ENCODE measurements at regions not wholly inside any gene's neighbourhood (a gene's known extent, or its start where the extent isn't known, plus 50 kb on each side); places are given as distances from the start of the nearest gene placed in this dataset.

- Mint-ChIP-seq H3K27ac (no peak overlapping the region), H3K4me1 (no peaks in the 10 kb centered on the region), H3K4me3 (no peak overlapping the region), H3K36me3 (ENCODE audit: low read depth) (no peaks in the 10 kb centered on the region), H3K9me3 (ENCODE audit: low read depth) (no peaks in the 10 kb centered on the region), H3K27me3 (no peaks in the 10 kb centered on the region)
- ChIA-PET CTCF (interaction anchor here (0.7 kb wide), 1 partner anchor 448 kb away, joined by 3 read pairs; no protein-coding TSS in a partner anchor), POLR2A (no interaction called here)
- intact Hi-C loops (cut with DNase I, micrococcal nuclease), result loop anchor here in 1 of 2 experiments (10.0 kb wide), 1 partner anchor 777 kb away; no protein-coding TSS in a partner anchor
- no peak for DNase-seq
- no peak for ATAC-seq
These were observed 214.9 kb upstream of the SPRED2 start for GRCh38 chr2:65647249-65647842.

GRCh38 chr2:65640793-65641103 lies 208.3 kb upstream of the SPRED2 start:
- intact Hi-C loops (cut with DNase I, micrococcal nuclease), result loop anchor here in 1 of 2 experiments (5.0 to 10.0 kb wide), 3 partner anchors 72 to 937 kb away; no protein-coding TSS in a partner anchor
- no peak overlapping the region for H3K4me3 Mint-ChIP-seq
- ATAC-seq (no peak), DNase-seq (no peak)
- ChIA-PET POLR2A (no interaction called here), CTCF (interaction anchor here (1.0 to 1.7 kb wide), 5 partner anchors 11 to 175 kb away, joined by 3 to 11 read pairs (median 3); no protein-coding TSS in a partner anchor)
- H3K9me3 Mint-ChIP-seq (ENCODE audit: low read depth), result no peaks in the 10 kb centered on the region
- H3K27me3 Mint-ChIP-seq, result peaks cover 8% of the 10 kb centered on the region
- H3K27ac Mint-ChIP-seq, result no peak overlapping the region
- peaks cover 3% of the 10 kb centered on the region for H3K4me1 Mint-ChIP-seq
- no peaks in the 10 kb centered on the region for H3K36me3 Mint-ChIP-seq (ENCODE audit: low read depth)

DNA sequence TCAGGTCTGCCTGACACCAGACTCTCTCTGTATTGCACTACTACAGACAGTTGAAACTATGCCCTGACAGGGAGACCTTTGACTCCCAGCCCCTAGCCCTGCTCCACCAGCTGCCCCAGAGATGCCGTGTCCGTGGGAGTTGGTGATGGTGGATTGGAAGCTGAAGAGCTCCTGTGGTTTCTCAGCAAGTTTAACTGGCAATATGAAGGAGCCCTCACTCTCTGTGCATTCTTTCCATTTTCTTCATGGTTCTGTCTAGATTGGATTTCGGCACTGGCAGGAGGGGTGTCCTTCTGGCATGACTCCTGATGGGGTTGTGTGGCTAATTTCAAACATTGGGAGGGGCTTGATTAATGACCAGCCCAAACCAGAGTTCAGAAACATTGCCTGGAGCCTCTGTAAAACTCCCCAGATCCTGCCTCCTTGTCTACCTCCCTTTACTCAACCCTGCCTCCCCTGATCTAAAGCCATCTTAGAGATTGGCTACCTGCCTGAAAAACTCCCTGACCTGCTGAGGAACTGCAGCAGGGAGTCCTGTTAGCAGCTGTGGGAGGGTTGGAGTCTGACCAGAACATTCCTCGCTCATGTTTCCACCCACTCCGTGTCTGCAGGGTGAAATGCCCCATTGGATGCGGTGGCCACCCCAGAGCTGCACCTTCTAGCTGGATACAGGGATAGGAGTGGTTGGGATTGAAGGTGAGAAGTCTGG lies 206.9 kb upstream of the SPRED2 start:
- Mint-ChIP-seq H3K4me1 (peaks cover 3% of the 10 kb centered on the region), H3K27me3 (peaks cover 8% of the 10 kb centered on the region), H3K27ac (no peak overlapping the region), H3K4me3 (no peak overlapping the region), H3K36me3 (ENCODE audit: low read depth) (no peaks in the 10 kb centered on the region), H3K9me3 (ENCODE audit: low read depth) (no peaks in the 10 kb centered on the region)
- intact Hi-C loops (cut with DNase I, micrococcal nuclease), result no loop called here
- ChIA-PET CTCF (interaction anchor here (0.6 to 1.7 kb wide), 3 partner anchors 12 to 598 kb away, joined by 3 to 11 read pairs (median 3); no protein-coding TSS in a partner anchor), POLR2A (no interaction called here)
- DNase-seq, result no peak
- no peak for ATAC-seq

DNA sequence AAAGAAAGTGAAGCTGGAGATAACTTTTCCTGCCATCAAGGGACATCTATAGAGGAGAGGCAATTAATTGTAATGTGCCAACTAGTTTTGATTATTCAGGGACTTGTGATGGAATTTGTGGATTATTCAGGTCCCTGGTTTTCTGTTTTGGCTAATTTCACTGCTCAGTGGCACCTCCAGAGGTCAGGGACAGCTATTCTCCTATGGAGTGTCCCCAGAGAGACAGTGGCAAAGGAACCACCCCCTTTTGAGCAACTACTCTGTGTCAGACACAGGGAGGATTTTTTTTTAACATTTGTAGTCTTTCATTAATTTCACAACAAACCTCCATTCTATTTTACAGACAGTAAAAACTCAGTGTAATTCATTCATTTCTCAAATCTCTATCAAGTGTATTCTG lies 206.0 kb upstream of the SPRED2 start:
- no peaks in the 10 kb centered on the region for H3K9me3 Mint-ChIP-seq (ENCODE audit: low read depth)
- peaks cover 8% of the 10 kb centered on the region for H3K27me3 Mint-ChIP-seq
- no peak overlapping the region for H3K4me3 Mint-ChIP-seq
- no peaks in the 10 kb centered on the region for H3K36me3 Mint-ChIP-seq (ENCODE audit: low read depth)
- CTCF ChIA-PET, result no interaction called here
- ATAC-seq (no peak), DNase-seq (no peak)
- no peak overlapping the region for H3K27ac Mint-ChIP-seq
- POLR2A ChIA-PET, result no interaction called here
- H3K4me1 Mint-ChIP-seq, result peaks cover 3% of the 10 kb centered on the region
- intact Hi-C loops (cut with DNase I, micrococcal nuclease), result no loop called here

DNA sequence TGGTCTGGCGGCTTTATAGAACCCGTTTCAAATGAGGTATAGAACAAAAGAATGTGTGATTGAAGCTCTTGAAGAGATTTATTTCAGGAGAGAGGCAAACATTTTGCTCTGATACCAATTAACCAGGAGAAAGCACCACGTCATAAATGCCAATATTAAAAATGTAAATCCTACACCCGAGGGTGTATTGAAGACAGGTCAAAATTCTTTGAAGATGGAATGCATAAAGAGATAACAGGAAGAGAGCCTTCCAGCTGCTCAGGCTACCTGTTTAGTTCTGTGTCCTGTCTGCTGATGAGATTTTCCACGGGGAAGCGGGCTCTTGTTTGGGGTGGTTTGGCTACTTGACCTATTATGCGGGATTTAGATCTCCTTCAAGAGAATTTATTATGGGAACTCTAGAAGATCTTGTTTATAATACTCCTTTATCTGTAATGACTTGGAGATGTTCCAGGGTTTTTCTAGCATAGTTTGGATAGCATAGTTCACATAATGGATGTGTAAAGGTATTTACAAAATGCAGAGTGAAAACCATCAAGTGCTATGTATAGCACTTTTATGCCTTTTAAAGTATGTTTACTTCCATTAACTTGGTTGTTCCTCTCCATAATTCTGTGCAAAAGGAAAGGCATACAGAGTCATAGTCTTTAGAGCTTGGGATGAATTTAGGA lies 204.5 kb upstream of the SPRED2 start:
- CTCF ChIA-PET, result no interaction called here
- no peak overlapping the region for H3K27ac Mint-ChIP-seq
- POLR2A ChIA-PET, result no interaction called here
- DNase-seq, result no peak
- H3K4me3 Mint-ChIP-seq, result no peak overlapping the region
- no peaks in the 10 kb centered on the region for H3K36me3 Mint-ChIP-seq (ENCODE audit: low read depth)
- no peak for ATAC-seq
- intact Hi-C loops (cut with DNase I, micrococcal nuclease), result no loop called here
- peaks cover 3% of the 10 kb centered on the region for H3K4me1 Mint-ChIP-seq
- H3K9me3 Mint-ChIP-seq (ENCODE audit: low read depth), result no peaks in the 10 kb centered on the region
- peaks cover 8% of the 10 kb centered on the region for H3K27me3 Mint-ChIP-seq

- Mint-ChIP-seq H3K4me3 (no peak overlapping the region), H3K36me3 (ENCODE audit: low read depth) (no peaks in the 10 kb centered on the region), H3K4me1 (peaks cover 3% of the 10 kb centered on the region), H3K27me3 (peaks cover 8% of the 10 kb centered on the region), H3K27ac (no peak overlapping the region), H3K9me3 (ENCODE audit: low read depth) (no peaks in the 10 kb centered on the region)
- DNase-seq (no peak), ATAC-seq (no peak)
- POLR2A ChIA-PET, result no interaction called here
- CTCF ChIA-PET, result no interaction called here
- intact Hi-C loops (cut with DNase I, micrococcal nuclease), result no loop called here
These were observed 203.6 kb upstream of the SPRED2 start for GRCh38 chr2:65636024-65636423.

- CTCF ChIA-PET, result no interaction called here
- no peak for ATAC-seq
These were observed 201.9 kb upstream of the SPRED2 start for GRCh38 chr2:65634304-65634703.

GRCh38 chr2:65630643-65631042 lies 198.2 kb upstream of the SPRED2 start:
- H3K4me1 Mint-ChIP-seq, result no peaks in the 10 kb centered on the region
- H3K4me3 Mint-ChIP-seq, result no peak overlapping the region
- POLR2A ChIA-PET, result no interaction called here
- intact Hi-C loops (cut with DNase I, micrococcal nuclease), result no loop called here
- H3K36me3 Mint-ChIP-seq (ENCODE audit: low read depth), result no peaks in the 10 kb centered on the region
- ATAC-seq (no peak), DNase-seq (no peak)
- H3K9me3 Mint-ChIP-seq (ENCODE audit: low read depth), result no peaks in the 10 kb centered on the region
- H3K27me3 Mint-ChIP-seq, result peaks cover 4% of the 10 kb centered on the region
- CTCF ChIA-PET, result no interaction called here
- H3K27ac Mint-ChIP-seq, result no peak overlapping the region

More at GRCh38 chr2:65634304-65634703, 201.9 kb upstream of the SPRED2 start:
- intact Hi-C loops (cut with DNase I, micrococcal nuclease), result no loop called here
- Mint-ChIP-seq H3K36me3 (ENCODE audit: low read depth) (no peaks in the 10 kb centered on the region), H3K27ac (no peak overlapping the region), H3K9me3 (ENCODE audit: low read depth) (no peaks in the 10 kb centered on the region), H3K4me1 (no peaks in the 10 kb centered on the region), H3K4me3 (no peak overlapping the region), H3K27me3 (peaks cover 3% of the 10 kb centered on the region)
- DNase-seq, result no peak
- POLR2A ChIA-PET, result no interaction called here

- Mint-ChIP-seq H3K36me3 (ENCODE audit: low read depth) (no peaks in the 10 kb centered on the region), H3K27me3 (peaks cover 5% of the 10 kb centered on the region)
- CTCF ChIA-PET, result no interaction called here
These were observed 195.8 kb upstream of the SPRED2 start for GRCh38 chr2:65628156-65628555.

DNA sequence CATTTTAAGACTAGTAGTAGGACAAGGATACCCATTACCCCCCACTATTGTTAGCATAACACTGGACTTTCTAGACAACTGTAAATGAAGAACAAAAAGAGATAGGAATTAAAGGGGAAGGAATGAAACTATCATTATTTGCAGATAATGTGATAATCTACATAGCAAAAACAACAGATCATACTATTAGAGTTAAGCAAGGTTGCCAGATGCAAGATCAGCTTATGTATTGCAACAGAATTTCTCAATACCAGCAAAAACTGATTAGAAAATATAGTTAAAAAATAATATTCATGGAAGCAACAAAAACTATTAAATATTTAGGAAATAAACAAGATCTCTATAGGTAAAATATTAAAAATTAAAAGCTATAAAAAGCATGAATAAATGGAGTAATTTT lies 194.4 kb upstream of the SPRED2 start:
- Mint-ChIP-seq H3K27ac (no peak overlapping the region), H3K27me3 (peaks cover 18% of the 10 kb centered on the region), H3K4me1 (peaks cover 3% of the 10 kb centered on the region), H3K4me3 (no peak overlapping the region), H3K36me3 (ENCODE audit: low read depth) (no peaks in the 10 kb centered on the region), H3K9me3 (ENCODE audit: low read depth) (no peaks in the 10 kb centered on the region)
- ChIA-PET POLR2A (interaction anchor here (0.6 kb wide), 1 partner anchor 245 kb away, joined by 6 read pairs; no protein-coding TSS in a partner anchor), CTCF (interaction anchor here (0.6 to 1.0 kb wide), 2 partner anchors 14 to 40 kb away, joined by 3 to 4 read pairs; no protein-coding TSS in a partner anchor)
- no peak for ATAC-seq
- intact Hi-C loops (cut with DNase I, micrococcal nuclease), result no loop called here
- DNase-seq, result no peak

More at GRCh38 chr2:65628156-65628555, 195.8 kb upstream of the SPRED2 start:
- intact Hi-C loops (cut with DNase I, micrococcal nuclease), result no loop called here
- POLR2A ChIA-PET, result no interaction called here
- Mint-ChIP-seq H3K4me3 (no peak overlapping the region), H3K9me3 (ENCODE audit: low read depth) (no peaks in the 10 kb centered on the region), H3K4me1 (peaks cover 1% of the 10 kb centered on the region), H3K27ac (no peak overlapping the region)
- no peak for DNase-seq
- no peak for ATAC-seq

GRCh38 chr2:65625982-65626381 lies 193.6 kb upstream of the SPRED2 start:
- DNase-seq, result no peak
- H3K4me1 Mint-ChIP-seq, result peaks cover 3% of the 10 kb centered on the region
- peaks cover 19% of the 10 kb centered on the region for H3K27me3 Mint-ChIP-seq
- H3K36me3 Mint-ChIP-seq (ENCODE audit: low read depth), result no peaks in the 10 kb centered on the region
- ATAC-seq, result no peak
- intact Hi-C loops (cut with DNase I, micrococcal nuclease), result no loop called here
- ChIA-PET CTCF (no interaction called here), POLR2A (no interaction called here)
- no peak overlapping the region for H3K4me3 Mint-ChIP-seq
- no peak overlapping the region for H3K27ac Mint-ChIP-seq
- H3K9me3 Mint-ChIP-seq (ENCODE audit: low read depth), result no peaks in the 10 kb centered on the region

Measured in activated CD4-positive, alpha-beta T cell treated with anti-CD3 and anti-CD28 coated beads for 36 hours (primary cell).